ENCODE measurements at regions not wholly inside any gene's neighbourhood (a gene's known extent, or its start where the extent isn't known, plus 50 kb on each side); places are given as distances from the start of the nearest gene placed in this dataset.

DNA sequence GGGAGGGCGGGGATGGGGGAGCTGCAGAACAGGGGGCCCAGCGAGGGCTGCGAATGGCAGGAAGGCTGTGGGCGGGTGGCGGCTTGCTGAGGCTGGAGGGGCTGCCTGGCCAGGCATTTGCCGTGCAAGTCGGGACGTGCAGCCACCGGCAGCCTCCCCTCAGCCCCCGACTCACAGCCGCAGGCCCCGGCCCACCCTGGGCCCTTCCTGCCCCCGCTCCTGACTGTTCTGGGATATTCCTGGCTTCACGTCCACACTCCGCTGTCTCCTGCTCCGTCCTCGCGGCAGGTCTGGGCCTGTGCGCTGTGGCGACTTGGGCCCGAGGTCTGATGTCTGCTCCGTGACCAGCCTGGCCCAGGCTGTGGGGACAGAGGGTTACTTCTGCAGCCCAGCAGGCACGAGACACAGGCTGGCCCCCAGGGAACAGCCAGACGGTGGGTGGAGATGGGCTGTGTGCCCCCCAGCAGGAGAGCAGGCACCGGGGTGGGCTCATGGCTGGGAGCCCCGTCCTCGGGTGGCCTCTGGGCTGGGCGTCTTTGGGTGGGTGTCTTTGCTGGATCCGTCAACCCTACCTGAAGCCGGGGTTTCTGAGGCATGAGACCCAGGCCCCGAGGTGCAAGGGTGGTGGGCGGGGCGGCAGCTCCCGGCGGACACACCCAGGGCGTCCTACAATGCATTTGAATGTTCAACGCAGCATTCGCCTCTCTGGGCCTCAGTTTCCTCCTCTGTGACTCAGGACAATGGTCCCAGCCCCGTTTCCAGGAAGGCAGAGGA lies 86.5 kb downstream of the FOXL3 start:
- no peak for FAIRE-seq
- H3K27ac ChIP-seq (ENCODE audit: low read depth in 1 of 3, low read length in 2 of 3), result no peak overlapping the region
- 72 to 83% (median 82%) methylated on average over 31 to 39 of the region's 39 CpGs for whole genome bisulfite sequencing, 3 donors

DNA sequence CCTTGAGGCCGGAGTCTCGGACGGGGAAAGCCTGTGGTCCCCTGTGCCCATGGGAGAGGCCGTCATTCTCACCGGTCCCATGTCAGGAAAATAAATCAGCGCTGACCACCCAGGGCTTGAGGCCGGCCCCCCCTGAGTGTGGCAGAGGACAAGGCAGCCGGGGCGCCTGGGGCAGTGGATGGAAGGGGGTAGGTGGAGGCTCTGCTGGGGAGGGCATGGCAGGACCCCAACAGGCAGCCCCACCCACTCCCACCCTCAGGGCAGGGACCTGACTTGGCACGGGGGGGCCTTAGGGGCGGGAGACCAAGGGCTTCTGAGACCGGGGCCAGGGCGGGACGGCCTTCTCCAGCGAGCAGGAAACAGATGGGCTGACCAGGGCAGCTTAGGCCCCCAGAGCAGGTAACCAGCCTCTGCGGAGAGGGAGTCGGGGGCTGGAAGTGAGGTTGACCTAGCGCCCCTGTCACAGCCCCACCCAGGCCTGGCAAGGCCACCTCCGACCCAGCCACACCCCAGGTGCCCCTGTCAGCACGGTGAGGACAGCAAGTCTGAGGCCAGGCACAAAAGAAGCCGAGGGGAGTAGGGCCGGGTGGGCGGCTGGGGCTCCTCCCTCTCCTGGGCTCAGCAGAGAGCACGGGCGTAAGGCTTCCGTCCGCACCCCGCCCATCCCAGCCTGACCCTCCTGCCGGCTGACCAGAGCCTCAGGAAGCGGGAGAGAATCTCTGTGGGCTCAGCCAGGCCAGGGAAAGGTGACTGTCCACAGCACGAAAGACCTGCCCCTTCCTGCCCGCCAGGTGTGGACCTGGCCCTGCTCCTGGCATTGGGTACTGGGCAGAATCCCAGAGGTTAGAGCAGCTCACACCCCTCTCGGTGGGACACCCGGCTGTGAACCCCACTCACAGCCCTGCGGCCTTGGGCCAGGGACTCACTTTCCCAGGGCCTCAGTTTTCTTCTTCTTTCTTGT lies 87.4 kb downstream of the FOXL3 start:
- 74 to 81% (median 76%) methylated on average over 33 to 35 of the region's 35 CpGs for WGBS, 3 donors
- FAIRE-seq (no peak), DNase-seq (no peak)
- no peaks in the 10 kb centered on the region for H3K9me3 ChIP-seq (ENCODE audit: control insufficient read depth in 2 of 2, insufficient read depth in 1 of 2, low read depth in 1 of 2, low read length in 1 of 2)
- H3K4me3 ChIP-seq (ENCODE audit: low read depth in 1 of 3, low read length in 3 of 3), result no peak overlapping the region
- H3K27ac ChIP-seq (ENCODE audit: low read depth in 1 of 3, low read length in 2 of 3), result no peak overlapping the region
- H3K4me1 ChIP-seq (ENCODE audit: control insufficient read depth in 3 of 3, insufficient read depth in 2 of 3, low read depth in 1 of 3, low read length in 2 of 3), result peaks cover 0 to 61% (median 8%) of the 10 kb centered on the region in 3 donors
- H3K27me3 ChIP-seq (ENCODE audit: control insufficient read depth in 3 of 3, insufficient read depth in 3 of 3, low read length in 3 of 3), result no peaks in the 10 kb centered on the region
- H3K36me3 ChIP-seq (ENCODE audit: control insufficient read depth in 3 of 3, insufficient read depth in 2 of 3, low read depth in 1 of 3, low read length in 3 of 3), result no peaks in the 10 kb centered on the region

More for the DNA sequence above, 86.5 kb downstream of the FOXL3 start:
- no peaks in the 10 kb centered on the region for H3K27me3 ChIP-seq (ENCODE audit: control insufficient read depth in 3 of 3, insufficient read depth in 3 of 3, low read length in 3 of 3)
- DNase-seq, result no peak
- H3K4me3 ChIP-seq (ENCODE audit: low read depth in 1 of 3, low read length in 3 of 3), result no peak overlapping the region
- peaks cover 0 to 69% (median 12%) of the 10 kb centered on the region in 3 donors for H3K4me1 ChIP-seq (ENCODE audit: control insufficient read depth in 3 of 3, insufficient read depth in 2 of 3, low read depth in 1 of 3, low read length in 2 of 3)
- H3K9me3 ChIP-seq (ENCODE audit: control insufficient read depth in 2 of 2, insufficient read depth in 1 of 2, low read depth in 1 of 2, low read length in 1 of 2), result no peaks in the 10 kb centered on the region
- H3K36me3 ChIP-seq (ENCODE audit: control insufficient read depth in 3 of 3, insufficient read depth in 2 of 3, low read depth in 1 of 3, low read length in 3 of 3), result no peaks in the 10 kb centered on the region

DNA sequence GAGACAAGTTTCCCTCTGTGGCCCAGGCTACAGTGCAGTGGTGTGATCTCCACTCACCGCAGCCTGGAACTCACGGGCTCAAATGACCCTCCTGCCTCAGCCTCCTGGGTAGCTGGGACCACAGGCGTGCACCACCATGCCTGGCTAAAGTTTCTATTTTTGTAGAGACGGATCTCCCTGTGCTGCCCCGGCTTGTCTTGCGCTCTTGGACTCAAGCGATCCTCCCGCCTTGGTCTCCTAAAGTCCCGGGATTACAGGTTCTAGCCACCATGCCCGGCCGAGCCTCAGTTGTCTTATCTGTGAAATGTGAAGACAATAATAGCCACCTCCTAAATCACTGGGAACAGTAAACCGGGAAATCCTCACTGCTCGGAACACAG lies 88.1 kb downstream of the FOXL3 start:
- no peak for FAIRE-seq
- whole genome bisulfite sequencing, 3 donors, result 91 to 95% (median 93%) methylated on average over 13 of the region's 13 CpGs

DNA sequence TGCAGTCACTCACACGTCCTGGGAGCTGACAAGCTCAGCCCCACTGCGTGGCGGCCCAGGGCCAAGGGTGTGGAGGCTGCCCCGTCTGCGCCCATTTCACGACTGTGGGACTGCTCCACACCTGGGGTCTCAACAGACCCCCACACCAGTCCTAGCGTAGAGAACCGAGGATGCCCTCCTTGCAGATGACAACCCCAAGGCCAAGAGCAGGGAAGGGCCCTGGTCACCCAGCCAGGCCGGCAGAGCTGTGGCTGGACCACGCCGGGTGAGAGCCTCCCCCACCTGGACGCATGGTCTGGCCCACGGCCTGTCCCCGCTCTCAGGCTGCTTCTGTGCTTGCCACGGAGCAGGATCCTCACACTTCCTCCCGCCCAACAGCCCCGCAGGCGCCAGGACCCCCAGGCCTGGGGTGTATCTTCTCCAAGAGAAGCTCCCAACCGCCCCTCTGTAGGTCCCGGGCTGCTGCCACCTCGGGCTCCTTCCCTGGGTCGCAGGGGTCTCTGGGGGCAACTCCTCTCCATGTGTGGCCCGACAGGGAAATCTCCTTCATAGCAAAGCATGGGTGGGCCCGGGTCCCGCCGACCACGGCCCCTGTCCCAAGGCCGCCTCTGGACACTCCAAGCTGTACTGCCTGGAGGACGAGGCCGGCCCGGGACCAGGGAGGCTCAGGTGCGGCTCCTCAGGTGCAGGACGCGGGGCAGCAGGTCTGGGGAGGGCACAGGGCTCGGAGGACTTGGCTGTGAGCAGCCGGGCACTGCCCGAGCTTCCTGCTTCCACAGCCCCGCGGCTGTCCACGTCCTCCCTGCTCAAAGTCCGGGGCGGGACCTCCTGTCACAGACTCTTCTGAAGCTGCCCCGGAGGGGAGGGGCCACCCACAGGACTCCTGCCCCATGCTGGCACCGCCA lies 88.8 kb downstream of the FOXL3 start:
- WGBS, 3 donors, result 66 to 74% (median 72%) methylated on average over 42 to 44 of the region's 44 CpGs
- Histone ChIP-seq H3K27ac (ENCODE audit: low read depth in 1 of 3, low read length in 2 of 3) (no peak overlapping the region), H3K4me3 (ENCODE audit: low read depth in 1 of 3, low read length in 3 of 3) (peak overlapping the region in 1 of 3 donors; percentile 11), H3K36me3 (ENCODE audit: control insufficient read depth in 3 of 3, insufficient read depth in 2 of 3, low read depth in 1 of 3, low read length in 3 of 3) (no peaks in the 10 kb centered on the region), H3K4me1 (ENCODE audit: control insufficient read depth in 3 of 3, insufficient read depth in 2 of 3, low read depth in 1 of 3, low read length in 2 of 3) (peaks cover 0 to 46% (median 3%) of the 10 kb centered on the region in 3 donors), H3K27me3 (ENCODE audit: control insufficient read depth in 3 of 3, insufficient read depth in 3 of 3, low read length in 3 of 3) (no peaks in the 10 kb centered on the region), H3K9me3 (ENCODE audit: control insufficient read depth in 2 of 2, insufficient read depth in 1 of 2, low read depth in 1 of 2, low read length in 1 of 2) (peaks cover 0 to 2% of the 10 kb centered on the region in 2 donors)
- FAIRE-seq (no peak), DNase-seq (peak; percentile 71 to 84)

More for the DNA sequence above, 88.1 kb downstream of the FOXL3 start:
- H3K4me1 ChIP-seq (ENCODE audit: control insufficient read depth in 3 of 3, insufficient read depth in 2 of 3, low read depth in 1 of 3, low read length in 2 of 3), result peaks cover 0 to 54% (median 5%) of the 10 kb centered on the region in 3 donors
- H3K36me3 ChIP-seq (ENCODE audit: control insufficient read depth in 3 of 3, insufficient read depth in 2 of 3, low read depth in 1 of 3, low read length in 3 of 3), result no peaks in the 10 kb centered on the region
- H3K4me3 ChIP-seq (ENCODE audit: low read depth in 1 of 3, low read length in 3 of 3), result no peak overlapping the region
- H3K9me3 ChIP-seq (ENCODE audit: control insufficient read depth in 2 of 2, insufficient read depth in 1 of 2, low read depth in 1 of 2, low read length in 1 of 2), result no peaks in the 10 kb centered on the region
- H3K27me3 ChIP-seq (ENCODE audit: control insufficient read depth in 3 of 3, insufficient read depth in 3 of 3, low read length in 3 of 3), result no peaks in the 10 kb centered on the region
- DNase-seq, result no peak
- no peak overlapping the region for H3K27ac ChIP-seq (ENCODE audit: low read depth in 1 of 3, low read length in 2 of 3)

DNA sequence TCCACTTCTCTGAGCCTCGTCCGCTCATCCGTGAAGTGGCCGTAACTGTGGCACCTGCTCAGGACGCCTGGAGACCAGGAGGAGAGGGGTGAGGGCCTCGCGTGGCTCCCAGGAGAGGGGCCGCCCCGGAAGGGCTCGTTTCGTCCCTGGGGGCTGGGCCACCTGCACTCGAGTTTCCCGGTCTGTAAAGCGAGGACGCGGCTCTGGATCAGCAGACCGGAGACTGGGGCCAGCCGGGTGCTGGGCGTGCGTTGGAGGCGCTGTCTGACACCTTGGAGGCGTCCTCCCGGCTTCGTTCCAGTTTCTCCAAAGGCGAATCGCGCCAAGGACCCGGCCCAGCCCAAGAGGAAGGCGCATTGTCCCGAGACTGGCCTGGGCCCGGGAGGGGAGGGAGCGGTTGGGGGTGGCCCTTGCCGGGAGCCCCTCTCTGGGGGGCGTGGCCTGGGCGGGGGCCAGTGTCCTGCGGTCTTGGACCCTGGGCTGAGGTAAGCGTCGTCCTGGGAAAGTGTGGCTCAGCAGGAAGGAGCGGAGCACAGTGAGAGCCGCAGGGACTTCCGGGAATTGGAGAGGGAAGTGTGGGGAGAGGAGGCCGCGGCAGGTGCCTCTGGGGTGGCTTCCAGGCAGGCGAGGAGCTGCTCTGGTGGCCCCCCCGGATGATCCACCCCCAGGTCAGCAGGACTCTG lies 89.6 kb downstream of the FOXL3 start:
- 32 to 34% (median 34%) methylated on average over 37 to 45 of the region's 45 CpGs for WGBS, 3 donors
- Histone ChIP-seq H3K36me3 (ENCODE audit: control insufficient read depth in 3 of 3, insufficient read depth in 2 of 3, low read depth in 1 of 3, low read length in 3 of 3) (no peaks in the 10 kb centered on the region), H3K27ac (ENCODE audit: low read depth in 1 of 3, low read length in 2 of 3) (no peak overlapping the region), H3K4me3 (ENCODE audit: low read depth in 1 of 3, low read length in 3 of 3) (peak overlapping the region in 1 of 3 donors; percentile 11), H3K9me3 (ENCODE audit: control insufficient read depth in 2 of 2, insufficient read depth in 1 of 2, low read depth in 1 of 2, low read length in 1 of 2) (peaks cover 0 to 5% of the 10 kb centered on the region in 2 donors), H3K4me1 (ENCODE audit: control insufficient read depth in 3 of 3, insufficient read depth in 2 of 3, low read depth in 1 of 3, low read length in 2 of 3) (peaks cover 0 to 38% (median 3%) of the 10 kb centered on the region in 3 donors), H3K27me3 (ENCODE audit: control insufficient read depth in 3 of 3, insufficient read depth in 3 of 3, low read length in 3 of 3) (peaks cover 0 to 2% (median 0%) of the 10 kb centered on the region in 3 donors)
- FAIRE-seq (no peak), DNase-seq (peak in 1 of 2 donors; percentile 53)

DNA sequence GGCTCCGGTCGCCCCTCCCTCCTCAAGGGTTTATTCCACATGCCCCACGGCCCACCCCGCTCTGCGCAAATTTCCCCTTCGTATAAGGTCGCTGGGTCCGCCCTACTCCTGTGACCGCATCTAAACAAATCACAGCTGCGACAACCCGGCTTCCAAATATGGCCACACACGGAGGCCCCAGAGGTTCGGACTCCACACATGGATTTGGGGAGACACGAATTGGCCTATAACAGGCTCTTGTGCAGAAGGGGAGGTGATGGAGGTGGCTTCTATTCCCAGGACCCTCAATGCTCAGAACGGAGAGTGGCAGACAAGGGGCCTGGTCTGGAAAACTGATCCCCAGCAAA lies 90.1 kb downstream of the FOXL3 start:
- H3K4me3 ChIP-seq (ENCODE audit: low read depth in 1 of 3, low read length in 3 of 3), result no peak overlapping the region
- FAIRE-seq (no peak), DNase-seq (no peak)
- peaks cover 0 to 5% of the 10 kb centered on the region in 2 donors for H3K9me3 ChIP-seq (ENCODE audit: control insufficient read depth in 2 of 2, insufficient read depth in 1 of 2, low read depth in 1 of 2, low read length in 1 of 2)
- peaks cover 0 to 35% (median 3%) of the 10 kb centered on the region in 3 donors for H3K4me1 ChIP-seq (ENCODE audit: control insufficient read depth in 3 of 3, insufficient read depth in 2 of 3, low read depth in 1 of 3, low read length in 2 of 3)
- 45 to 84% (median 77%) methylated on average over 13 to 15 of the region's 15 CpGs for WGBS, 3 donors
- peaks cover 0 to 2% (median 0%) of the 10 kb centered on the region in 3 donors for H3K27me3 ChIP-seq (ENCODE audit: control insufficient read depth in 3 of 3, insufficient read depth in 3 of 3, low read length in 3 of 3)
- H3K36me3 ChIP-seq (ENCODE audit: control insufficient read depth in 3 of 3, insufficient read depth in 2 of 3, low read depth in 1 of 3, low read length in 3 of 3), result no peaks in the 10 kb centered on the region
- no peak overlapping the region for H3K27ac ChIP-seq (ENCODE audit: low read depth in 1 of 3, low read length in 2 of 3)

DNA sequence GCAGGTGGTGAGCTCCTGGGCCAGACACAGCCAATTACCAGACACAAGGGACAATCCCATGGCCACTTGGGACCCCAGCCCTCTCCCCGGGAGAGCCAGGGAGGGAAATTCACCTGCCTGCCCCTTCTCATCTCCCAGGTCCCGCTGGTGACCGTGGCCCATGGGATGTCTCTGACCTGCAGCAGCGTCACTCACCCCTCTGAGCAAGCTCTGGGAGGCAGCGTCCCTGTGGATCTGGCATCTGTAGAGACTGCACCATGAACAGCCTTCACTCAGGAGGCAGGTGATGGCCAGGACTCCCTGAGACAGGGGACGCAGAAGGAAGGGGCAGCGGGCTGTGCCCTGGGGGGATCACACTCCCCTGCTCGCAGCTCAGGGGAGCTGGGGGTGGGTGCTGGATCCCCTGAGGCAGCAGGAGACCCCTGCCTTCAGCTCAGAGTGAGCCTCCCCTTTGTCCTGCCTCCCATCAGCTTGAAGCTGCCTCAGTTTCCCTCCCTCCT lies 90.8 kb downstream of the FOXL3 start:
- FAIRE-seq (no peak), DNase-seq (no peak)
- Histone ChIP-seq H3K9me3 (ENCODE audit: control insufficient read depth in 2 of 2, insufficient read depth in 1 of 2, low read depth in 1 of 2, low read length in 1 of 2) (peaks cover 0 to 12% of the 10 kb centered on the region in 2 donors), H3K27me3 (ENCODE audit: control insufficient read depth in 3 of 3, insufficient read depth in 3 of 3, low read length in 3 of 3) (peaks cover 0 to 2% (median 0%) of the 10 kb centered on the region in 3 donors), H3K4me3 (ENCODE audit: low read depth in 1 of 3, low read length in 3 of 3) (no peak overlapping the region), H3K36me3 (ENCODE audit: control insufficient read depth in 3 of 3, insufficient read depth in 2 of 3, low read depth in 1 of 3, low read length in 3 of 3) (no peaks in the 10 kb centered on the region), H3K27ac (ENCODE audit: low read depth in 1 of 3, low read length in 2 of 3) (no peak overlapping the region), H3K4me1 (ENCODE audit: control insufficient read depth in 3 of 3, insufficient read depth in 2 of 3, low read depth in 1 of 3, low read length in 2 of 3) (peaks cover 0 to 35% (median 3%) of the 10 kb centered on the region in 3 donors)
- 88 to 91% (median 90%) methylated on average over 8 of the region's 8 CpGs for WGBS, 3 donors

Measured in small intestine (tissue), 7 donors.